LNCAP (cell line): ENCODE measurements at regions not wholly inside any gene's neighbourhood (a gene's known extent, or its start where the extent isn't known, plus 50 kb on each side); places are given as distances from the start of the nearest gene placed in this dataset.

Experiments used
- TF ChIP-seq, protein P1 (sequence below): fragments of 450-650 bp; IDR thresholded peaks from 2 replicates; pipeline ENCODE4 v1.5.1; 2017; ENCODE audit warnings: mild to moderate bottlenecking

GRCh38 chr9:104980039-104980654 lies 52.2 kb upstream of the ABCA1 start:
- TF ChIP-seq, protein P1, sequence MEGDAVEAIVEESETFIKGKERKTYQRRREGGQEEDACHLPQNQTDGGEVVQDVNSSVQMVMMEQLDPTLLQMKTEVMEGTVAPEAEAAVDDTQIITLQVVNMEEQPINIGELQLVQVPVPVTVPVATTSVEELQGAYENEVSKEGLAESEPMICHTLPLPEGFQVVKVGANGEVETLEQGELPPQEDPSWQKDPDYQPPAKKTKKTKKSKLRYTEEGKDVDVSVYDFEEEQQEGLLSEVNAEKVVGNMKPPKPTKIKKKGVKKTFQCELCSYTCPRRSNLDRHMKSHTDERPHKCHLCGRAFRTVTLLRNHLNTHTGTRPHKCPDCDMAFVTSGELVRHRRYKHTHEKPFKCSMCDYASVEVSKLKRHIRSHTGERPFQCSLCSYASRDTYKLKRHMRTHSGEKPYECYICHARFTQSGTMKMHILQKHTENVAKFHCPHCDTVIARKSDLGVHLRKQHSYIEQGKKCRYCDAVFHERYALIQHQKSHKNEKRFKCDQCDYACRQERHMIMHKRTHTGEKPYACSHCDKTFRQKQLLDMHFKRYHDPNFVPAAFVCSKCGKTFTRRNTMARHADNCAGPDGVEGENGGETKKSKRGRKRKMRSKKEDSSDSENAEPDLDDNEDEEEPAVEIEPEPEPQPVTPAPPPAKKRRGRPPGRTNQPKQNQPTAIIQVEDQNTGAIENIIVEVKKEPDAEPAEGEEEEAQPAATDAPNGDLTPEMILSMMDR: no peak

DNA sequence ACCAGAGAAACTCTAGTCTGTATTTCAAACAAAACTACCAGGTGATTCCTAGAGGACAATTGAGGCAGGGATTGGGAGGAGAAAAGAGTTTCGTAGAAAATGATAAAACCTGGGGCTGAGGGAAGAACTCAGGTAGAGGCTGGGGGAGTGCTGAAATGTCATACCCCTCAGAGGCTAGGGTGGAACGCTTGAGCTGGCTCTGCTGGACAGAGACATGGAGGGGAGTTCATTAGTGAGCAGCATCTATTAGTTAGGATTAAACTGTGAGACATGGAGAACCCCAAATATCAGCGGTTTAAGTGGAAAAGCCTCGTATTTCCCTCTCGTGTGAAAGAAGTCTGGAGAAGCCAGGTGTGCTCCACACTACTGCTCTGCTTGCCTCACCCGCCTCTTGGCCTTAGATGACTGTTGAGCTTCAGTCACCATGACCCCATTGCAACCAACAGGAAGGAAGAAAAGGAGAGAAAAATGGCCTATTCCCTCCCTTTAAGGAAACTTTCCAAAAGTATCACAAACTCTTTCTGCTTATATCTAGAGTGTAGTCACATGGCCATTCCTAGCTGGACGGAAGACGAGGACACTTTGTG lies 53.7 kb upstream of the ABCA1 start:
- TF ChIP-seq, protein P1: no peak

GRCh38 chr9:104982543-104982942 lies 54.6 kb upstream of the ABCA1 start:
- TF ChIP-seq, protein P1: no peak

DNA sequence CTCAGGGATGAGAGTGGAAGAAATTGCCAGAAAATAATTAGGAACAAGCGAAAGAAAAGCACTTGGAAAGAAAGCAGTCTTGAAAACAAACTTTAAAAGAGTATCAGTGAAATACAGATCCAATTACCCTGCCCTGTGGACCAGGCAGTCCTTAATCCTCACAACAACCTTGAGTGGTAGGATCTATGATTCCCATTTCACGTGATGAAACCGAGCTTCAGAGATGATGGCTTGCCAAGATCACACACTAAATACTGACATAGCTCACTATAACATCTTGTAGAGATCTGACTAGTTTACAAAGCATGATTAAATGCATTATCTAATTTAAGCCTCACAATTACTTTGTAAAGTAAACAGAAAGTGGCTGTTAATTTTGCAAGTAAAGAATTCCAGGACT lies 55.5 kb upstream of the ABCA1 start:
- TF ChIP-seq, protein P1: no peak

GRCh38 chr9:104984121-104984520 lies 56.2 kb upstream of the ABCA1 start:
- TF ChIP-seq, protein P1: no peak

- TF ChIP-seq, protein P1: no peak
These were observed 56.6 kb upstream of the ABCA1 start for GRCh38 chr9:104984542-104984941.

DNA sequence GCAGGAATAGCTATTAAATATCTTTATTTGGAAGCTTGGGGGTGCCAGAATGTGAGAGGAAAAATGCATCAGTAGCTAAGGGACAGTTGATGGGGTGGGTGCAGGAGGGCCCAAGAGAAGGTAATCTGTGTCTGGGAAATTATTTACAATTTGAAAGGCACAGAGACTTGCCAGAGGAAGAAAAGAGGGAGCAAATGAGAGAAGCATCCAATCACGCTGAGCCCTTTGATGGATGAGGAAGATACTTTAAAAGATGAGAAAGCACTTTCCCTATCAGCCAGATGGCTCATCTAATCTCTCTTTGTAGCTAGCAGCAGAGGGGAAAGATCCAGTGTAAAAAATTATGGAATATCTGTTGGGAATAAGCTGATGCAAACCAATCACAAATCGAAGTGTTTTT lies 57.0 kb upstream of the ABCA1 start:
- TF ChIP-seq, protein P1: no peak
